ENCODE measurements at regions not wholly inside any gene's neighbourhood (a gene's known extent, or its start where the extent isn't known, plus 50 kb on each side); places are given as distances from the start of the nearest gene placed in this dataset.

GRCh38 chr10:53314876-53315275 lies 542.3 kb upstream of the MBL2 start:
- TF ChIP-seq GATA2 (IDR thresholded peaks at IDR 0.05; ENCODE audit: low read depth, low read length) (no peak), GATA3 (IDR thresholded peaks at IDR 0.05; ENCODE audit: low read depth, low read length) (no peak)
